K562 (cell line): ENCODE measurements at regions not wholly inside any gene's neighbourhood (a gene's known extent, or its start where the extent isn't known, plus 50 kb on each side); places are given as distances from the start of the nearest gene placed in this dataset.

Source experiments
- ATAC-seq: fragments of 200-7000 bp; cut with Tn5 transposase; 3 replicates; pipeline ENCODE4 v1.9.1; 2020; ENCODE audit warnings: moderate library complexity
- BruUV-seq: library from RNA; stranded (reverse); fragments of 400-500 nt; replicated peaks from 2 replicates; lab custom pipeline; 2021; lab: Mats Ljungman, UMichigan
- CTCF ChIA-PET: fragments of 300-600 bp; formaldehyde crosslinking; extraction: SDS; loops from one replicate; lab custom pipeline; 2021; ENCODE audit warnings: low intra/inter-chr PET ratio; lab: Yijun Ruan, JAX
- POLR2A ChIA-PET: fragments of 300-600, 350-650 bp; sonication (Branson Sonifier 250); formaldehyde crosslinking; extraction: SDS; loops from one replicate; lab custom pipeline; 2021; ENCODE audit warnings: antibody characterized with exemption, inconsistent platforms; lab: Yijun Ruan, JAX
- DNase-seq, 4 experiments: peaks; one replicate each; pipeline versions ENCODE4 v3.0.0 to v3.0.0-alpha.2; 2011 to 2018; ENCODE audit warnings: low spot score in 3 of 4, mixed read lengths in 3 of 4; ENCODE audit errors: extremely low read depth in 1 of 4
- FAIRE-seq: peaks from 2 replicates; lab custom pipeline; 2011; peaks lifted over from hg19 to GRCh38; lab: Jason Lieb, UNC
- H2AFZ ChIP-seq: 2 replicates; pipeline ENCODE4 v1.6.0; 2011; ENCODE audit warnings: low read depth, low read length, control low read depth, inconsistent platforms
- H3K27ac ChIP-seq: fragments of 200-600 bp; 3 replicates; pipeline ENCODE4 v1.8.0; 2011; ENCODE audit warnings: low read depth, mild to moderate bottlenecking, control low read depth, inconsistent platforms, low read length, moderate library complexity, mixed read lengths; ENCODE audit errors: extremely low read depth
- H3K27me3 ChIP-seq, 2 experiments: fragments of 300-600 bp in 1 of 2; 2 replicates in 1 of 2; 3 replicates in 1 of 2; pipeline versions ENCODE4 v1.6.0 to v1.8.0; 2011; ENCODE audit warnings: inconsistent platforms in 2 of 2, low read length in 2 of 2, mild to moderate bottlenecking in 1 of 2, mixed read lengths in 1 of 2, moderate library complexity in 1 of 2; ENCODE audit not compliant: control insufficient read depth in 2 of 2, insufficient read depth in 2 of 2
- H3K36me3 ChIP-seq: fragments of 300-600 bp; 3 replicates; pipeline ENCODE4 v1.8.0; 2011; ENCODE audit warnings: mild to moderate bottlenecking, low read length, inconsistent platforms; ENCODE audit not compliant: control insufficient read depth, insufficient read depth
- H3K4me1 ChIP-seq, 2 experiments: fragments of 200-600 bp in 1 of 2; replicated peaks in 1 of 2; 2 replicates in 1 of 2; 3 replicates in 1 of 2; pipeline versions ENCODE4 v1.5.1 to v1.8.0; 2011; ENCODE audit warnings: inconsistent platforms in 2 of 2, low read length in 2 of 2, mild to moderate bottlenecking in 1 of 2, mixed read lengths in 1 of 2, moderate library complexity in 1 of 2; ENCODE audit not compliant: control insufficient read depth in 2 of 2, insufficient read depth in 2 of 2
- H3K4me2 ChIP-seq: 2 replicates; pipeline ENCODE4 v1.6.1; 2011; ENCODE audit warnings: low read length, control low read depth, inconsistent platforms, mixed read lengths; ENCODE audit not compliant: insufficient read depth
- H3K4me3 ChIP-seq: fragments of 200-600 bp; sonication (generic), shearing (Covaris generic); 2 replicates; pipeline ENCODE4 v1.5.1; 2016; ENCODE audit warnings: control low read depth, inconsistent platforms
- H3K79me2 ChIP-seq: fragments of 200-600 bp; 3 replicates; pipeline ENCODE4 v1.8.0; 2011; ENCODE audit warnings: low read length, inconsistent platforms; ENCODE audit not compliant: control insufficient read depth, insufficient read depth
- H3K9ac ChIP-seq, 2 experiments: 2 replicates each; pipeline versions ENCODE4 v1.6.0 to v1.6.1; 2011; ENCODE audit warnings: low read depth in 2 of 2, low read length in 2 of 2, control low read depth in 1 of 2, inconsistent platforms in 1 of 2, mild to moderate bottlenecking in 1 of 2, mixed read lengths in 1 of 2; ENCODE audit not compliant: insufficient read depth in 1 of 2
- H3K9me1 ChIP-seq: one replicate; pipeline ENCODE4 v1.6.0; 2011; ENCODE audit warnings: inconsistent platforms, mild to moderate bottlenecking, low read length, moderate library complexity; ENCODE audit not compliant: control insufficient read depth, insufficient read depth
- H3K9me3 ChIP-seq: replicated peaks from 2 replicates; pipeline ENCODE4 v1.5.1; 2011; ENCODE audit warnings: low read depth, low read length, inconsistent platforms; ENCODE audit not compliant: control insufficient read depth, insufficient read depth
- H4K20me1 ChIP-seq: replicated peaks from 2 replicates; pipeline ENCODE4 v1.6.1; 2011; ENCODE audit warnings: low read length, inconsistent platforms, mixed read lengths; ENCODE audit not compliant: control insufficient read depth, insufficient read depth
- ATF7 ChIP-seq: fragments of 450-650 bp; IDR thresholded peaks from 2 replicates; pipeline ENCODE4 v1.7.1; 2014; ENCODE audit warnings: mild to moderate bottlenecking, moderate library complexity
- BACH1 ChIP-seq: fragments of 200-800 bp; sonication (Bioruptor generic); IDR thresholded peaks from 2 replicates; pipeline ENCODE4 v1.6.1; 2016; ENCODE audit warnings: missing genetic modification characterization, missing compliant biosample characterization
- CBFA2T3 ChIP-seq: fragments of 450-650 bp; IDR thresholded peaks from 2 replicates; pipeline ENCODE4 v1.6.1; 2017
- CHCHD3 ChIP-seq: fragments of 250-450 bp; sonication (Bioruptor Pico); IDR thresholded peaks from 2 replicates; pipeline ENCODE4 v2.1.2; 2022; ENCODE audit warnings: mild to moderate bottlenecking
- GATAD2A ChIP-seq: fragments of 450-650 bp; IDR thresholded peaks from 2 replicates; pipeline ENCODE4 v1.6.1; 2017
- ILK ChIP-seq: fragments of 450-650 bp; IDR thresholded peaks from 2 replicates; pipeline ENCODE4 v1.6.1; 2016; ENCODE audit warnings: missing genetic modification characterization, low read depth, mild to moderate bottlenecking, missing compliant biosample characterization, moderate library complexity, borderline replicate concordance
- MAFK ChIP-seq: IDR thresholded peaks from 2 replicates; pipeline ENCODE4 v1.6.1; 2011; ENCODE audit warnings: low read length, improper control_type of control experiment
- NFATC3 ChIP-seq: fragments of 450-650 bp; IDR thresholded peaks from 2 replicates; pipeline ENCODE4 v1.6.1; 2017; ENCODE audit warnings: mild to moderate bottlenecking
- NFE2 ChIP-seq: IDR thresholded peaks from 2 replicates; pipeline ENCODE4 v1.6.1; 2014; ENCODE audit warnings: antibody characterized with exemption, low read depth
- POLR2AphosphoS5 ChIP-seq: IDR thresholded peaks from 2 replicates; pipeline ENCODE4 v1.6.1; 2011; ENCODE audit warnings: mild to moderate bottlenecking, low read depth, low read length, moderate library complexity; ENCODE audit not compliant: control insufficient read depth, insufficient read depth
- ZBTB8A ChIP-seq: fragments of 450-650 bp; IDR thresholded peaks from 2 replicates; pipeline ENCODE4 v1.6.1; 2018; ENCODE audit warnings: mild to moderate bottlenecking, moderate library complexity; ENCODE audit not compliant: partially characterized antibody
- ZNF280B ChIP-seq: fragments of 250-450 bp; sonication (Bioruptor Pico); IDR thresholded peaks from 2 replicates; pipeline ENCODE4 v1.5.1; 2021; ENCODE audit warnings: mild to moderate bottlenecking
- ZNF384 ChIP-seq: IDR thresholded peaks from 2 replicates; pipeline ENCODE4 v1.6.1; 2012; ENCODE audit warnings: low read depth, low read length, improper control_type of control experiment
- WGBS: fragments of 100-300 bp; shearing (Covaris generic); methylation state at CpG from one replicate; pipeline ENCODE4 v1.1.6; 2016; ENCODE audit warnings: low coverage, mixed read lengths; ENCODE audit not compliant: insufficient coverage; ENCODE audit errors: missing lambda C conversion rate; 5-methylcytosine and 5-hydroxymethylcytosine counted together
- in situ Hi-C: fragments of 300-500 bp; cut with MboI; formaldehyde crosslinking; loops from 4 replicates; pipeline ENCODE4 v1.15.0; 2018; ENCODE audit warnings: inconsistent platforms, mixed read lengths
- intact Hi-C: fragments of 100-400 bp; cut with micrococcal nuclease; formaldehyde crosslinking; loops from 2 replicates; pipeline ENCODE4 v1.14.2; 2022
- TF ChIP-seq, protein P1 (sequence below): fragments of 450-650 bp; IDR thresholded peaks from 2 replicates; pipeline ENCODE4 v1.6.1; 2016; ENCODE audit warnings: missing biosample characterization, missing genetic modification characterization
- TF ChIP-seq, protein P2 (sequence below): sonication (generic); formaldehyde crosslinking; IDR thresholded peaks from 2 replicates; pipeline ENCODE4 v1.8.0; 2023; ENCODE audit warnings: missing genetic modification reagents, mild to moderate bottlenecking, borderline replicate concordance

GRCh38 chr7:106589198-106589879 lies 71.6 kb downstream of the CCDC71L start:
- ATAC-seq (no peak; the same call in 2 of the 3 replicates), FAIRE-seq (no peak), DNase-seq (no peak)
- no peaks in the 10 kb centered on the region for H3K79me2 ChIP-seq
- no TSS peak for BruUV-seq
- peak overlapping the region; percentile 39; the same call in 1 of the 2 replicates for H3K4me2 ChIP-seq
- H3K9me3 ChIP-seq: no peaks in the 10 kb centered on the region
- H4K20me1 ChIP-seq: no peaks in the 10 kb centered on the region
- ChIA-PET CTCF (no interaction called here), POLR2A (interaction anchor here (0.6 to 2.9 kb wide), 6 partner anchors 8 to 1504 kb away, joined by 3 to 20 read pairs (median 4); no protein-coding TSS in a partner anchor)
- peaks cover 4% of the 10 kb centered on the region for H3K9me1 ChIP-seq
- H3K36me3 ChIP-seq: no peaks in the 10 kb centered on the region
- H3K9ac ChIP-seq: peak overlapping the region in 1 of 2 experiments; percentile 4; a peak in 2 of 4 replicates
- H2AFZ ChIP-seq: peak overlapping the region; percentile 81
- intact Hi-C loops (loop anchor here (5.0 kb wide), 2 partner anchors 47 to 68 kb away; no protein-coding TSS in a partner anchor), in situ Hi-C loops (no loop called here)
- H3K27me3 ChIP-seq: no peaks in the 10 kb centered on the region
- WGBS: 73% methylated on average over 6 of the region's 6 CpGs
- H3K4me1 ChIP-seq: peaks cover 11 to 58% of the 10 kb centered on the region in 2 experiments
- peak overlapping the region; percentile 15; the same call in 1 of the 3 replicates for H3K27ac ChIP-seq
- no peak overlapping the region for H3K4me3 ChIP-seq
- TF ChIP-seq CHCHD3 (CRISPR knock-in tag) (no peak), ILK (no peak), CBFA2T3 (0 out of 2 replicates have a peak, but pooled peaks have one; percentile 6), NFATC3 (no peak), ATF7 (no peak), NFE2 (no peak), MAFK (peak; percentile 69), BACH1 (tag) (peak; percentile 68; the same call in 1 of the 2 replicates), GATAD2A (0 out of 2 replicates have a peak, but pooled peaks have one; percentile 42), POLR2AphosphoS5 (no peak), ZNF280B (CRISPR knock-in tag) (no peak), ZNF384 (no peak), ZBTB8A (no peak)
- TF ChIP-seq, protein P1, sequence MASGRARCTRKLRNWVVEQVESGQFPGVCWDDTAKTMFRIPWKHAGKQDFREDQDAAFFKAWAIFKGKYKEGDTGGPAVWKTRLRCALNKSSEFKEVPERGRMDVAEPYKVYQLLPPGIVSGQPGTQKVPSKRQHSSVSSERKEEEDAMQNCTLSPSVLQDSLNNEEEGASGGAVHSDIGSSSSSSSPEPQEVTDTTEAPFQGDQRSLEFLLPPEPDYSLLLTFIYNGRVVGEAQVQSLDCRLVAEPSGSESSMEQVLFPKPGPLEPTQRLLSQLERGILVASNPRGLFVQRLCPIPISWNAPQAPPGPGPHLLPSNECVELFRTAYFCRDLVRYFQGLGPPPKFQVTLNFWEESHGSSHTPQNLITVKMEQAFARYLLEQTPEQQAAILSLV (tag): 0 out of 2 replicates have a peak, but pooled peaks have one; percentile 27
- TF ChIP-seq, protein P2, sequence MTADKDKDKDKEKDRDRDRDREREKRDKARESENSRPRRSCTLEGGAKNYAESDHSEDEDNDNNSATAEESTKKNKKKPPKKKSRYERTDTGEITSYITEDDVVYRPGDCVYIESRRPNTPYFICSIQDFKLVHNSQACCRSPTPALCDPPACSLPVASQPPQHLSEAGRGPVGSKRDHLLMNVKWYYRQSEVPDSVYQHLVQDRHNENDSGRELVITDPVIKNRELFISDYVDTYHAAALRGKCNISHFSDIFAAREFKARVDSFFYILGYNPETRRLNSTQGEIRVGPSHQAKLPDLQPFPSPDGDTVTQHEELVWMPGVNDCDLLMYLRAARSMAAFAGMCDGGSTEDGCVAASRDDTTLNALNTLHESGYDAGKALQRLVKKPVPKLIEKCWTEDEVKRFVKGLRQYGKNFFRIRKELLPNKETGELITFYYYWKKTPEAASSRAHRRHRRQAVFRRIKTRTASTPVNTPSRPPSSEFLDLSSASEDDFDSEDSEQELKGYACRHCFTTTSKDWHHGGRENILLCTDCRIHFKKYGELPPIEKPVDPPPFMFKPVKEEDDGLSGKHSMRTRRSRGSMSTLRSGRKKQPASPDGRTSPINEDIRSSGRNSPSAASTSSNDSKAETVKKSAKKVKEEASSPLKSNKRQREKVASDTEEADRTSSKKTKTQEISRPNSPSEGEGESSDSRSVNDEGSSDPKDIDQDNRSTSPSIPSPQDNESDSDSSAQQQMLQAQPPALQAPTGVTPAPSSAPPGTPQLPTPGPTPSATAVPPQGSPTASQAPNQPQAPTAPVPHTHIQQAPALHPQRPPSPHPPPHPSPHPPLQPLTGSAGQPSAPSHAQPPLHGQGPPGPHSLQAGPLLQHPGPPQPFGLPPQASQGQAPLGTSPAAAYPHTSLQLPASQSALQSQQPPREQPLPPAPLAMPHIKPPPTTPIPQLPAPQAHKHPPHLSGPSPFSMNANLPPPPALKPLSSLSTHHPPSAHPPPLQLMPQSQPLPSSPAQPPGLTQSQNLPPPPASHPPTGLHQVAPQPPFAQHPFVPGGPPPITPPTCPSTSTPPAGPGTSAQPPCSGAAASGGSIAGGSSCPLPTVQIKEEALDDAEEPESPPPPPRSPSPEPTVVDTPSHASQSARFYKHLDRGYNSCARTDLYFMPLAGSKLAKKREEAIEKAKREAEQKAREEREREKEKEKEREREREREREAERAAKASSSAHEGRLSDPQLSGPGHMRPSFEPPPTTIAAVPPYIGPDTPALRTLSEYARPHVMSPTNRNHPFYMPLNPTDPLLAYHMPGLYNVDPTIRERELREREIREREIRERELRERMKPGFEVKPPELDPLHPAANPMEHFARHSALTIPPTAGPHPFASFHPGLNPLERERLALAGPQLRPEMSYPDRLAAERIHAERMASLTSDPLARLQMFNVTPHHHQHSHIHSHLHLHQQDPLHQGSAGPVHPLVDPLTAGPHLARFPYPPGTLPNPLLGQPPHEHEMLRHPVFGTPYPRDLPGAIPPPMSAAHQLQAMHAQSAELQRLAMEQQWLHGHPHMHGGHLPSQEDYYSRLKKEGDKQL: no peak
